Activated CD8-positive, alpha-beta T cell treated with anti-CD3 and anti-CD28 coated beads for 36 hours (primary cell): ENCODE measurements at regions not wholly inside any gene's neighbourhood (a gene's known extent, or its start where the extent isn't known, plus 50 kb on each side); places are given as distances from the start of the nearest gene placed in this dataset.

Experiments
- ATAC-seq: fragments of 200-7000 bp; cut with Tn5 transposase; one replicate; pipeline ENCODE4 v1.10.0; 2021; ENCODE audit warnings: mild to moderate bottlenecking, moderate library complexity
- CTCF ChIA-PET: fragments of 350-600 bp; sonication (Branson Sonifier 250); formaldehyde crosslinking; loops from one replicate; lab custom pipeline; 2021; ENCODE audit warnings: antibody characterized with exemption; lab: Charles Lee
- POLR2A ChIA-PET: fragments of 350-600 bp; sonication (Branson Sonifier 250); formaldehyde crosslinking; loops from one replicate; lab custom pipeline; 2021; ENCODE audit warnings: antibody characterized with exemption; lab: Charles Lee
- DNase-seq: peaks from one replicate; pipeline ENCODE4 v3.0.0-alpha.2; 2020
- H3K27ac Mint-ChIP-seq: one replicate; pipeline ENCODE4 v1.8.0; 2021; ENCODE audit warnings: mild to moderate bottlenecking, mixed read lengths
- H3K27me3 Mint-ChIP-seq: one replicate; pipeline ENCODE4 v1.8.0; 2021; ENCODE audit warnings: mixed read lengths
- H3K36me3 Mint-ChIP-seq: one replicate; pipeline ENCODE4 v1.8.0; 2021; ENCODE audit warnings: low read depth, mixed read lengths
- H3K4me1 Mint-ChIP-seq: one replicate; pipeline ENCODE4 v1.8.0; 2021; ENCODE audit warnings: low read depth, mixed read lengths
- H3K4me3 Mint-ChIP-seq: one replicate; pipeline ENCODE4 v1.8.0; 2021; ENCODE audit warnings: mild to moderate bottlenecking, moderate library complexity, mixed read lengths
- H3K9me3 Mint-ChIP-seq: one replicate; pipeline ENCODE4 v1.8.0; 2021; ENCODE audit warnings: mixed read lengths
- intact Hi-C: fragments of 100-400 bp; cut with micrococcal nuclease; formaldehyde crosslinking; loops from one replicate; pipeline ENCODE4 v1.10.0; 2022
- TF ChIP-seq, protein P1 (sequence below): fragments of 200-600 bp; IDR thresholded peaks from one replicate; pipeline ENCODE4 v1.8.0; 2022; ENCODE audit warnings: antibody characterized with exemption, mild to moderate bottlenecking

GRCh38 chr3:124567179-124567578 is 163.1 kb upstream of the UMPS start:
- no peaks in the 10 kb centered on the region for H3K9me3 Mint-ChIP-seq
- POLR2A ChIA-PET = no interaction called here
- H3K4me3 Mint-ChIP-seq = no peak overlapping the region
- H3K27ac Mint-ChIP-seq = no peak overlapping the region
- ATAC-seq (no peak), DNase-seq (no peak)
- H3K36me3 Mint-ChIP-seq = no peaks in the 10 kb centered on the region
- peaks cover 10% of the 10 kb centered on the region for H3K27me3 Mint-ChIP-seq
- CTCF ChIA-PET = interaction anchor here (12.7 kb wide), 1 partner anchor 119 kb away, joined by 231 read pairs; no protein-coding TSS in a partner anchor
- intact Hi-C loops = no loop called here
- H3K4me1 Mint-ChIP-seq = no peaks in the 10 kb centered on the region
- TF ChIP-seq, protein P1, sequence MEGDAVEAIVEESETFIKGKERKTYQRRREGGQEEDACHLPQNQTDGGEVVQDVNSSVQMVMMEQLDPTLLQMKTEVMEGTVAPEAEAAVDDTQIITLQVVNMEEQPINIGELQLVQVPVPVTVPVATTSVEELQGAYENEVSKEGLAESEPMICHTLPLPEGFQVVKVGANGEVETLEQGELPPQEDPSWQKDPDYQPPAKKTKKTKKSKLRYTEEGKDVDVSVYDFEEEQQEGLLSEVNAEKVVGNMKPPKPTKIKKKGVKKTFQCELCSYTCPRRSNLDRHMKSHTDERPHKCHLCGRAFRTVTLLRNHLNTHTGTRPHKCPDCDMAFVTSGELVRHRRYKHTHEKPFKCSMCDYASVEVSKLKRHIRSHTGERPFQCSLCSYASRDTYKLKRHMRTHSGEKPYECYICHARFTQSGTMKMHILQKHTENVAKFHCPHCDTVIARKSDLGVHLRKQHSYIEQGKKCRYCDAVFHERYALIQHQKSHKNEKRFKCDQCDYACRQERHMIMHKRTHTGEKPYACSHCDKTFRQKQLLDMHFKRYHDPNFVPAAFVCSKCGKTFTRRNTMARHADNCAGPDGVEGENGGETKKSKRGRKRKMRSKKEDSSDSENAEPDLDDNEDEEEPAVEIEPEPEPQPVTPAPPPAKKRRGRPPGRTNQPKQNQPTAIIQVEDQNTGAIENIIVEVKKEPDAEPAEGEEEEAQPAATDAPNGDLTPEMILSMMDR = no peak

DNA sequence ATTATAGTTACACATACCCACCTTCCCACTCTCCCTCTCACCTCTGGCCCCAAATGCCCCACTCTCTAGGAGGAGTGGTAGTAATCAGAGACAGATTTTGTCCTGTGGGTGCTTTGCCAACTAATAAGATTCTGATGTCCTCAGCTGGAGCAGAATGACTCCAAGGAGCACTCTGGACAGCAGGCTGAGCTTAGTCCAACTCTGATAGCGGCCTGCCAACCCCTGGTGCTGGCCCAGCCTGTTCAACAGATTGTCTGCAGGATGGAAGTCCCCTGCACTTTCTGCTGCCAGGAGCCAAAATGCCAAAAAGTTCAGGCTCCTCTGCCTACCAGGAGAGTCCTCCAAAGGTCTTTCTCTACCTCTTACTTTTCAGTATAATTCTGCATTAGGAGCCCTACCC is 160.5 kb upstream of the UMPS start:
- Mint-ChIP-seq H3K36me3 (no peaks in the 10 kb centered on the region), H3K27me3 (peaks cover 6% of the 10 kb centered on the region), H3K4me1 (no peaks in the 10 kb centered on the region), H3K27ac (no peak overlapping the region), H3K9me3 (no peaks in the 10 kb centered on the region), H3K4me3 (no peak overlapping the region)
- intact Hi-C loops = no loop called here
- POLR2A ChIA-PET = no interaction called here
- no peak for ATAC-seq
- no peak for DNase-seq
- CTCF ChIA-PET = interaction anchor here (1.5 to 5.3 kb wide), 3 partner anchors 10 to 332 kb away, joined by 6 to 34 read pairs (median 31); no protein-coding TSS in a partner anchor
- TF ChIP-seq, protein P1 = no peak

DNA sequence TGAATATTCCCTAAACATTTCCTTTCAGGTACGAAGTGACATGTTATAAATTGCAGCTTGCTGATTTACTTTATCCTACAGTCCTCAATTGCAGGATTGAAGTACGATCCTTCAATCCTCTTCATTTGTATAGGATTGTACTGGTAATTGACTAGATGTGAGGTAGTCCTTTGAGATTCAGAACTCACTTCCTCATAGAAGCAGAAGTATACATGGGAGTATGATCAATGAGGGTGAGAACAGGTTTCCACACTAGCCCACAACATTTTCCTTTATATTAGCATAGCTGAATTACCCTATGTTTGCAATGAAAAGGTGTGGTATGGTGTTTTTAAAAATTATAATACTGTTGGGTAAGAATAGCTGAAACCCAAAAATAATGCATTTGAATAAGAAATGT is 160.0 kb upstream of the UMPS start:
- no peak for ATAC-seq
- peaks cover 6% of the 10 kb centered on the region for H3K27me3 Mint-ChIP-seq
- CTCF ChIA-PET = interaction anchor here (1.0 to 5.3 kb wide), 5 partner anchors 11 to 331 kb away, joined by 3 to 34 read pairs (median 6); no protein-coding TSS in a partner anchor
- no peaks in the 10 kb centered on the region for H3K4me1 Mint-ChIP-seq
- no peak overlapping the region for H3K27ac Mint-ChIP-seq
- no peak overlapping the region for H3K4me3 Mint-ChIP-seq
- POLR2A ChIA-PET = no interaction called here
- no peaks in the 10 kb centered on the region for H3K36me3 Mint-ChIP-seq
- TF ChIP-seq, protein P1 = no peak
- intact Hi-C loops = no loop called here
- no peak for DNase-seq
- H3K9me3 Mint-ChIP-seq = no peaks in the 10 kb centered on the region

DNA sequence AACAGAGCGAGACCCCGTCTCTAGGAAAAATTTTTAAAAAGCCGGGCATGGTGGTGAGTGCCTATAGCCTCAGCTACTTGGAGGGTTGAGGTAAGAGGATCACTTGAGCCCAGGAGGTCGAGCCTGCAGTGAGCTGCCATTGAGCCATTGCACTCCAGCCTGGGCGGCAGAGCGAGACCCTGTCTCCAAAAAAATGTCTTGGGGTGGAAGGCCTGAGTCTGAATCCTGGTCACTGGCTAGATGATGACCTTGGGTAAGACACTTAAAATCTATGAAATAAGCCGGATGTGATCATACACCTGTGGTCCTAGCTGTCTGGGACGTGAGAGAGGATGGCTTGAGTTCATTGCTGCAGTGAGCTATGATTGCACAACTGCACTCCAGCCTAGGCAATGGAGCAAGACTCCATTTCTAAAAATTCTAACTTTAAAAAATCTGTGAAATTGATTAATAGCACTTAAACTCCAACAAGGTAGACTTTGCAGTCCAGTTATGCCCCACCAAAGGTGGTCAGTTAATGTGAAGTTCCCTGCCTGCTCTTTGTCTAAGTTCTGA is 157.3 kb upstream of the UMPS start:
- Mint-ChIP-seq H3K27ac (no peak overlapping the region), H3K9me3 (no peaks in the 10 kb centered on the region), H3K4me1 (no peaks in the 10 kb centered on the region), H3K27me3 (peaks cover 6% of the 10 kb centered on the region), H3K4me3 (no peak overlapping the region), H3K36me3 (no peaks in the 10 kb centered on the region)
- no peak for DNase-seq
- ChIA-PET POLR2A (no interaction called here), CTCF (interaction anchor here (5.3 kb wide), 1 partner anchor 116 kb away, joined by 34 read pairs; no protein-coding TSS in a partner anchor)
- TF ChIP-seq, protein P1 = no peak
- ATAC-seq = no peak
- intact Hi-C loops = no loop called here

GRCh38 chr3:124574012-124574411 is 156.2 kb upstream of the UMPS start:
- ATAC-seq (no peak), DNase-seq (no peak)
- H3K4me3 Mint-ChIP-seq = no peak overlapping the region
- ChIA-PET CTCF (no interaction called here), POLR2A (no interaction called here)
- no peaks in the 10 kb centered on the region for H3K36me3 Mint-ChIP-seq
- intact Hi-C loops = no loop called here
- H3K27ac Mint-ChIP-seq = no peak overlapping the region
- TF ChIP-seq, protein P1 = no peak
- H3K4me1 Mint-ChIP-seq = no peaks in the 10 kb centered on the region
- peaks cover 3% of the 10 kb centered on the region for H3K27me3 Mint-ChIP-seq
- no peaks in the 10 kb centered on the region for H3K9me3 Mint-ChIP-seq
